ENCODE measurements at regions not wholly inside any gene's neighbourhood (a gene's known extent, or its start where the extent isn't known, plus 50 kb on each side); places are given as distances from the start of the nearest gene placed in this dataset.

DNA sequence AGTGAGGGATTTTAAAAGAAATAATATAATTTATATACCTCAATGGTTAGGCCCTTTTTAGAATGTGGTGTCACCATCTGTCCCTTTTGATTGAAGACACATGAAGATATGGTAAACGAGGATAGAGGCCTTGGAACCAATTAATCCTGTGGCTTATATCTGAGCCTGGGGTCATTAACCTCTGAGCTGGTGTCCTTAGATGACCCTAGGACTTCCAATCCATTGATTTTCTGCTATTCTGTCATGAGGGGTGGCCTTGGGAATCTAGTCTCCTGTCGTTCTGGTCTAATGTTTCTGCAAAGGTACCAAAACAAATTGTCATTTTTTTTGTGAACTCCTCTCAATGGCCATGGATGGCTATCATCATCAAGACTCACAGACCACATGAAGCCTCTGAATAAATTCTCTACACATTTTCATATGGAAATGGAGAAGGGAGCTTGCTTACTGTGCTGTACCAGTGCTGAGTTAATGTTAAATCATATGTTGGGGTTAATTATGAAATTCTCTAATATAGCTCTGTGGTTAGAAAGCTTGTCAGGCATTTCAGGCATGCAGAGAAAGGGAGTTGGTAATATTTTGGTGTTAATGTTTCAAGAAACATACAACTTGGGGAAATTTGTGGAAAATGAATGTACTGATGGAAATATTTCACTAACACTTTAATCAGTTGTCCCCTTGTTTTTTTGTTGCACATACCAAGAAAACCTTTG lies 204.2 kb upstream of the IL15 start:
- Histone ChIP-seq H3K9me1 (ENCODE audit: control insufficient read depth, insufficient read depth, low read length) (no peaks in the 10 kb centered on the region), H3K36me3 (ENCODE audit: control insufficient read depth, insufficient read depth, low read length) (no peaks in the 10 kb centered on the region), H3K9ac (ENCODE audit: insufficient read depth in 1 of 2, low read depth in 2 of 2, low read length in 2 of 2) (no peak overlapping the region), H3K4me3 (no peak overlapping the region), H3K79me2 (ENCODE audit: control insufficient read depth, insufficient read depth, low read length) (no peaks in the 10 kb centered on the region), H3K9me3 (replicated peaks; ENCODE audit: control insufficient read depth, insufficient read depth, low read depth, low read length) (no peaks in the 10 kb centered on the region), H3K4me2 (ENCODE audit: insufficient read depth, low read length) (no peak overlapping the region), H3K27me3 (ENCODE audit: control insufficient read depth in 2 of 2, insufficient read depth in 2 of 2, low read length in 2 of 2) (no peaks in the 10 kb centered on the region), H3K4me1 (replicated peaks in 1 of 2; ENCODE audit: control insufficient read depth in 2 of 2, insufficient read depth in 2 of 2, low read length in 2 of 2) (no peaks in the 10 kb centered on the region), H4K20me1 (replicated peaks; ENCODE audit: control insufficient read depth, insufficient read depth, low read length) (no peaks in the 10 kb centered on the region), H2AFZ (ENCODE audit: low read depth, low read length) (no peak overlapping the region), H3K27ac (ENCODE audit: extremely low read depth, low read depth, low read length) (no peak overlapping the region)
- no peak for ATAC-seq
- ChIA-PET CTCF (ENCODE audit: low intra/inter-chr PET ratio) (no interaction called here), POLR2A (no interaction called here)
- 0% methylated on average over 2 of the region's 2 CpGs for WGBS (ENCODE audit: insufficient coverage, low coverage, missing lambda C conversion rate)
- FAIRE-seq: no peak
- BruUV-seq (replicated peaks): no TSS peak
- no peak for TF ChIP-seq ZEB2 (IDR thresholded peaks at IDR 0.05)
- TF ChIP-seq RBM34 (IDR thresholded peaks at IDR 0.05; ENCODE audit: borderline replicate concordance, insufficient read depth, low read length): no peak
- TF ChIP-seq, protein P1, sequence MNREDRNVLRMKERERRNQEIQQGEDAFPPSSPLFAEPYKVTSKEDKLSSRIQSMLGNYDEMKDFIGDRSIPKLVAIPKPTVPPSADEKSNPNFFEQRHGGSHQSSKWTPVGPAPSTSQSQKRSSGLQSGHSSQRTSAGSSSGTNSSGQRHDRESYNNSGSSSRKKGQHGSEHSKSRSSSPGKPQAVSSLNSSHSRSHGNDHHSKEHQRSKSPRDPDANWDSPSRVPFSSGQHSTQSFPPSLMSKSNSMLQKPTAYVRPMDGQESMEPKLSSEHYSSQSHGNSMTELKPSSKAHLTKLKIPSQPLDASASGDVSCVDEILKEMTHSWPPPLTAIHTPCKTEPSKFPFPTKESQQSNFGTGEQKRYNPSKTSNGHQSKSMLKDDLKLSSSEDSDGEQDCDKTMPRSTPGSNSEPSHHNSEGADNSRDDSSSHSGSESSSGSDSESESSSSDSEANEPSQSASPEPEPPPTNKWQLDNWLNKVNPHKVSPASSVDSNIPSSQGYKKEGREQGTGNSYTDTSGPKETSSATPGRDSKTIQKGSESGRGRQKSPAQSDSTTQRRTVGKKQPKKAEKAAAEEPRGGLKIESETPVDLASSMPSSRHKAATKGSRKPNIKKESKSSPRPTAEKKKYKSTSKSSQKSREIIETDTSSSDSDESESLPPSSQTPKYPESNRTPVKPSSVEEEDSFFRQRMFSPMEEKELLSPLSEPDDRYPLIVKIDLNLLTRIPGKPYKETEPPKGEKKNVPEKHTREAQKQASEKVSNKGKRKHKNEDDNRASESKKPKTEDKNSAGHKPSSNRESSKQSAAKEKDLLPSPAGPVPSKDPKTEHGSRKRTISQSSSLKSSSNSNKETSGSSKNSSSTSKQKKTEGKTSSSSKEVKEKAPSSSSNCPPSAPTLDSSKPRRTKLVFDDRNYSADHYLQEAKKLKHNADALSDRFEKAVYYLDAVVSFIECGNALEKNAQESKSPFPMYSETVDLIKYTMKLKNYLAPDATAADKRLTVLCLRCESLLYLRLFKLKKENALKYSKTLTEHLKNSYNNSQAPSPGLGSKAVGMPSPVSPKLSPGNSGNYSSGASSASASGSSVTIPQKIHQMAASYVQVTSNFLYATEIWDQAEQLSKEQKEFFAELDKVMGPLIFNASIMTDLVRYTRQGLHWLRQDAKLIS (CRISPR knock-in tag; IDR thresholded peaks at IDR 0.05): no peak
- TF ChIP-seq HNRNPK (IDR thresholded peaks at IDR 0.05; ENCODE audit: low read depth, low read length, poor library complexity, severe bottlenecking): no peak
- TF ChIP-seq JUND (IDR thresholded peaks at IDR 0.05; ENCODE audit: borderline replicate concordance, low read depth, low read length): no peak
- TF ChIP-seq JUND (tag; IDR thresholded peaks at IDR 0.05; ENCODE audit: borderline replicate concordance, low read depth, low read length): no peak
- no peak for TF ChIP-seq PPARD (CRISPR knock-in tag; IDR thresholded peaks at IDR 0.05)
- no peak for TF ChIP-seq ZNF511 (CRISPR knock-in tag; IDR thresholded peaks at IDR 0.05)
- DNase-seq (ENCODE audit: extremely low read depth in 1 of 4, low spot score in 3 of 4): no peak
- in situ Hi-C loops (cut with MboI) (no loop called here), intact Hi-C loops (cut with micrococcal nuclease) (no loop called here)
